Stimulated activated CD4-positive, alpha-beta T cell treated with anti-CD3 and anti-CD28 coated beads, Interleukin-1b, Interleukin-23, amount 100 ng/mL, for 4 hours (primary cell): ENCODE measurements at regions not wholly inside any gene's neighbourhood (a gene's known extent, or its start where the extent isn't known, plus 50 kb on each side); places are given as distances from the start of the nearest gene placed in this dataset.

ENCODE experiments used
- DNase-seq, 2 donors: peaks; one replicate each; pipeline ENCODE4 v3.0.0-alpha.2; 2020; ENCODE audit warnings: low read depth in 2 of 2

- no peak for DNase-seq
These were observed 165.8 kb upstream of the CYSLTR1 start for GRCh38 chrX:78493180-78493579.

- no peak for DNase-seq
These were observed 149.3 kb upstream of the CYSLTR1 start for GRCh38 chrX:78476701-78477100.

GRCh38 chrX:78456909-78457308, 129.5 kb upstream of the CYSLTR1 start:
- no peak for DNase-seq

- no peak for DNase-seq
These were observed 128.5 kb upstream of the CYSLTR1 start for GRCh38 chrX:78455901-78456300.

- no peak for DNase-seq
These were observed 124.9 kb upstream of the CYSLTR1 start for GRCh38 chrX:78452356-78452755.

GRCh38 chrX:78437621-78438020, 110.2 kb upstream of the CYSLTR1 start:
- no peak for DNase-seq

- DNase-seq: no peak
These were observed 101.8 kb upstream of the CYSLTR1 start for GRCh38 chrX:78429172-78429571.

GRCh38 chrX:78388663-78389062, 61.3 kb upstream of the CYSLTR1 start:
- DNase-seq: no peak

- DNase-seq: no peak
These were observed 60.0 kb upstream of the CYSLTR1 start for GRCh38 chrX:78387364-78387763.

- DNase-seq: no peak
These were observed 57.1 kb upstream of the CYSLTR1 start for GRCh38 chrX:78384486-78384885.

- DNase-seq: no peak
These were observed 56.2 kb upstream of the CYSLTR1 start for GRCh38 chrX:78383594-78383993.

- no peak for DNase-seq
These were observed 51.2 kb upstream of the CYSLTR1 start for GRCh38 chrX:78378476-78379115.
